KMS-11 (cell line): ENCODE measurements at regions not wholly inside any gene's neighbourhood (a gene's known extent, or its start where the extent isn't known, plus 50 kb on each side); places are given as distances from the start of the nearest gene placed in this dataset.

Source experiments
- H2AFZ ChIP-seq: fragments of 200-600 bp; sonication (generic); 2 replicates; pipeline ENCODE4 v1.6.1; 2016; ENCODE audit warnings: antibody characterized with exemption, mixed run types, low read depth
- H3K27ac ChIP-seq: fragments of 200-600 bp; sonication (generic); 2 replicates; pipeline ENCODE4 v1.6.1; 2016; ENCODE audit warnings: mild to moderate bottlenecking, mixed run types
- H3K27me3 ChIP-seq: fragments of 200-600 bp; sonication (generic); 2 replicates; pipeline ENCODE4 v1.6.1; 2017; ENCODE audit warnings: mild to moderate bottlenecking, low read depth, mixed run types, moderate library complexity; ENCODE audit not compliant: insufficient read depth
- H3K36me3 ChIP-seq: fragments of 200-600 bp; sonication (generic); 2 replicates; pipeline ENCODE4 v1.6.1; 2017; ENCODE audit warnings: mild to moderate bottlenecking, mixed run types; ENCODE audit not compliant: insufficient read depth
- H3K4me1 ChIP-seq: fragments of 200-600 bp; sonication (generic); 2 replicates; pipeline ENCODE4 v1.6.1; 2016; ENCODE audit warnings: mild to moderate bottlenecking, low read depth, mixed run types; ENCODE audit not compliant: poor library complexity, severe bottlenecking
- H3K4me2 ChIP-seq: fragments of 200-600 bp; sonication (generic); 2 replicates; pipeline ENCODE4 v1.7.0; 2016; ENCODE audit warnings: mild to moderate bottlenecking, mixed run types
- H3K4me3 ChIP-seq: fragments of 200-600 bp; sonication (generic); IDR thresholded peaks from 2 replicates; pipeline ENCODE4 v1.6.1; 2017; ENCODE audit warnings: low read depth, low read length, mixed read lengths; ENCODE audit not compliant: insufficient read depth
- H3K79me2 ChIP-seq: fragments of 200-600 bp; sonication (generic); 2 replicates; pipeline ENCODE4 v1.6.1; 2016; ENCODE audit warnings: low read depth, mixed run types; ENCODE audit not compliant: insufficient read depth
- H3K9ac ChIP-seq: fragments of 200-600 bp; sonication (generic); 2 replicates; pipeline ENCODE4 v1.6.1; 2016; ENCODE audit warnings: mild to moderate bottlenecking, mixed run types
- H4K20me1 ChIP-seq: fragments of 200-600 bp; sonication (generic); 2 replicates; pipeline ENCODE4 v1.6.1; 2016; ENCODE audit warnings: mild to moderate bottlenecking, mixed run types; ENCODE audit not compliant: insufficient read depth
- CTCF ChIP-seq: fragments of 200-600 bp; sonication (generic); conservative IDR thresholded peaks from 2 replicates; pipeline ENCODE4 v1.6.1; 2017; ENCODE audit warnings: low read depth, mild to moderate bottlenecking, antibody characterized with exemption, low read length, moderate library complexity, mixed read lengths

DNA sequence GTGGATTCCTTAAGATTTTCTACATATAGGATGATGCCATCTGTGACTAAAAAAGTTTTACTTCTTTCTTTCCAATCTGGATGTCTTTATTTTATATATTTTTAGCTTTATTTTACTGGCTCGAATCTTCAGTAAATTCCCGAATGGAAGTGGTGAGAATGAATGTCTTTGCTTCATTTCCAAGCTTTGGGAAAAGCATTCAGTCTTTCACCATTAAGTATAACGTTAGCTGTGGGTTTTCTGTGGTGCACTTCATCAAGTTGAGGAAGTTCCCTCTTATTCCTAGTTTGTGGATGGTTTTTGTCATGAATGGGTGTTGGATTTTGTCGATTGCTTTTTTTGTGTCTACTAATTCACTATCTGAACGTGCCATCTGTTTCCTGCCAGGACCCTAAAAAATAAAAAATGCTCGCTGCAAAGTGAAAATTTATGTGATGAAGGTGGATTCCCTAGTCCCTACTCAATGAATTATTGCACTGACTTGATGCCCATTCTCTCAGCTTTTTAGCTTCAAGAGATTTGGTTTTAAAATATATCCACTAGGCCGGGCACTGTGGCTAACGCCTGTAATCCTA lies 90.2 kb upstream of the CARD11 start:
- Histone ChIP-seq H3K4me2 (no peak overlapping the region), H3K4me1 (no peaks in the 10 kb centered on the region), H3K27me3 (no peaks in the 10 kb centered on the region), H3K4me3 (no peak overlapping the region), H3K9ac (no peak overlapping the region), H2AFZ (no peak overlapping the region), H3K36me3 (no peaks in the 10 kb centered on the region), H3K27ac (no peak overlapping the region), H4K20me1 (no peaks in the 10 kb centered on the region), H3K79me2 (no peaks in the 10 kb centered on the region)
- TF ChIP-seq CTCF = no peak

GRCh38 chr7:3134745-3135144 lies 91.1 kb upstream of the CARD11 start:
- Histone ChIP-seq H2AFZ (no peak overlapping the region), H4K20me1 (no peaks in the 10 kb centered on the region), H3K27me3 (no peaks in the 10 kb centered on the region)

DNA sequence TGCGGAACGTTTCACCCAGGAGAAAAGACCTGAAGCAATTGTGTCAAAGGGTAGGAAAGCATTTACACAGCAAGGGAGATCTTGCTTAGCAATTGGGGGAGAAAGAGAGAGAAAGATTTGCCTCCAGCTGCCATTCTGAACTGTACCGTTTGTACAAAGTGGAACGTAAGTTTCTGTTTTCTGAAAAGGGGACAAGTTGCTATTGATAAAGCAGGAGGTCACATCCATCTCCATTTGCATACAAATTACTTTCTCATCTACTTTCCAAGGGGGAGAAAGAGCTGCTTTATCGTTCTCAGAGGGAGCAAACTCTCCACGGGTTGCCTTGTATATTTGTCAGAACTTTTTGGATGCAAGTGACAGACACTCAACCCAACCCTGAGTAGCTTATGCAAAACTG lies 92.0 kb upstream of the CARD11 start:
- Histone ChIP-seq H3K27me3 (no peaks in the 10 kb centered on the region), H3K27ac (no peak overlapping the region), H4K20me1 (no peaks in the 10 kb centered on the region), H3K4me3 (no peak overlapping the region), H3K9ac (no peak overlapping the region), H3K36me3 (no peaks in the 10 kb centered on the region), H2AFZ (no peak overlapping the region), H3K4me1 (no peaks in the 10 kb centered on the region), H3K4me2 (no peak overlapping the region), H3K79me2 (no peaks in the 10 kb centered on the region)
- no peak for TF ChIP-seq CTCF

More at GRCh38 chr7:3134745-3135144, 91.1 kb upstream of the CARD11 start:
- H3K4me3 ChIP-seq = no peak overlapping the region
- H3K9ac ChIP-seq = no peak overlapping the region
- no peaks in the 10 kb centered on the region for H3K36me3 ChIP-seq
- H3K27ac ChIP-seq = no peak overlapping the region
- H3K4me1 ChIP-seq = no peaks in the 10 kb centered on the region
- TF ChIP-seq CTCF = no peak
- no peak overlapping the region for H3K4me2 ChIP-seq
- H3K79me2 ChIP-seq = no peaks in the 10 kb centered on the region

DNA sequence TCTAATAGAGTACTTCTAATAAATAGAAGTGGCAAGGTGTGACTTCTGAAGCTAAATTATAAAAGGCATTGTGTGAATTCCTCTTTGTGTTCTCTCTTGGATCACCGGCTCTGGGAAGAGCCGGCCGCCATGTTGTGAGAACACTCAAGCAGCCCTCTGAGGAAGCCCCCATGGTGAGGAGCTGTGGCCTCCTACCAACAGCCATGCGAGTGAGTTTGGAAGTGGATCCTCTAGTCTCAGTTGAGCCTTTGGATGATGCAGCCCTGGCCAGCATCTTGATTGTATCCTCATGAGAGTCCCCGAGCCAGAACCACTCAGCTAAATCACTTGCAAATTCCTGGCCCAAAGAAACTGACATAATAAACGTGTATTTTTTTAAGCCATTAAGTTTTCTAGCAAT lies 94.5 kb upstream of the CARD11 start:
- no peaks in the 10 kb centered on the region for H3K79me2 ChIP-seq
- no peaks in the 10 kb centered on the region for H4K20me1 ChIP-seq
- no peaks in the 10 kb centered on the region for H3K36me3 ChIP-seq
- H2AFZ ChIP-seq = no peak overlapping the region
- no peak overlapping the region for H3K4me2 ChIP-seq
- no peak for TF ChIP-seq CTCF
- H3K4me3 ChIP-seq = no peak overlapping the region
- H3K27ac ChIP-seq = no peak overlapping the region
- H3K27me3 ChIP-seq = no peaks in the 10 kb centered on the region
- no peak overlapping the region for H3K9ac ChIP-seq
- no peaks in the 10 kb centered on the region for H3K4me1 ChIP-seq
